A673 (cell line): ENCODE measurements at regions not wholly inside any gene's neighbourhood (a gene's known extent, or its start where the extent isn't known, plus 50 kb on each side); places are given as distances from the start of the nearest gene placed in this dataset.
A peak's percentile ranks its signal among the peaks of the same experiment; 100 is the strongest.
"Not testable (repeated sequence)": the region's sequence is repeated elsewhere in the genome, so short reads cannot be mapped to it uniquely, and the experiment has no call there.

Source experiments
- BruUV-seq: library from RNA; stranded (reverse); fragments of 400-500 nt; replicated peaks from 2 replicates; lab custom pipeline; 2021; lab: Mats Ljungman, UMichigan
- CTCF ChIA-PET: fragments of 300-600 bp; sonication (Branson Sonifier 250); formaldehyde crosslinking; loops from one replicate; lab custom pipeline; 2022; ENCODE audit warnings: antibody characterized with exemption; lab: Charles Lee
- POLR2A ChIA-PET: fragments of 300-600 bp; sonication (Branson Sonifier 250); formaldehyde crosslinking; loops from one replicate; lab custom pipeline; 2022; ENCODE audit warnings: antibody characterized with exemption; ENCODE audit not compliant: low non-redundant PET; lab: Charles Lee
- DNase-seq: peaks from one replicate; pipeline ENCODE4 v3.0.0-alpha.2; 2015; ENCODE audit warnings: low spot score
- H3K27ac ChIP-seq: fragments of 200-600 bp; sonication (generic); 2 replicates; pipeline ENCODE4 v1.5.1; 2016; ENCODE audit warnings: mixed run types, low read depth, mild to moderate bottlenecking, mixed read lengths, antibody characterized with exemption, low read length; ENCODE audit not compliant: poor library complexity, severe bottlenecking
- H3K27me3 ChIP-seq: fragments of 200-600 bp; sonication (generic); replicated peaks from 2 replicates; pipeline ENCODE4 v1.6.1; 2017; ENCODE audit warnings: mixed run types, low read depth, mild to moderate bottlenecking, mixed read lengths, antibody characterized with exemption, low read length; ENCODE audit not compliant: insufficient read depth, poor library complexity
- H3K36me3 ChIP-seq: fragments of 200-600 bp; sonication (generic); 2 replicates; pipeline ENCODE4 v1.6.1; 2016; ENCODE audit warnings: mixed run types, mild to moderate bottlenecking, mixed read lengths, antibody characterized with exemption, low read length; ENCODE audit not compliant: insufficient read depth, poor library complexity, severe bottlenecking
- H3K4me1 ChIP-seq: fragments of 200-600 bp; sonication (generic); 2 replicates; pipeline ENCODE4 v1.6.1; 2017; ENCODE audit warnings: mixed run types, mild to moderate bottlenecking, mixed read lengths, antibody characterized with exemption, low read length; ENCODE audit not compliant: insufficient read depth, poor library complexity, severe bottlenecking
- H3K4me3 ChIP-seq: fragments of 200-600 bp; sonication (generic); 2 replicates; pipeline ENCODE4 v1.5.1; 2016; ENCODE audit warnings: low read depth, mixed run types, mild to moderate bottlenecking, mixed read lengths, low read length; ENCODE audit not compliant: poor library complexity, severe bottlenecking
- H3K9me3 ChIP-seq: fragments of 200-600 bp; sonication (generic); 2 replicates; pipeline ENCODE4 v1.6.1; 2016; ENCODE audit warnings: mixed run types, low read depth, mild to moderate bottlenecking, mixed read lengths, antibody characterized with exemption, low read length; ENCODE audit not compliant: poor library complexity, severe bottlenecking
- intact Hi-C: fragments of 100-400 bp; cut with micrococcal nuclease; formaldehyde crosslinking; loops from one replicate; pipeline ENCODE4 v1.10.0; 2022; ENCODE audit not compliant: unreplicated experiment
- TF ChIP-seq, protein P1 (sequence below): fragments of 300-800, 200-600 bp; sonication (generic); conservative IDR thresholded peaks from 2 replicates; pipeline ENCODE4 v1.5.1; 2017; ENCODE audit warnings: low read depth, mild to moderate bottlenecking, antibody characterized with exemption, low read length, moderate library complexity, mixed read lengths

DNA sequence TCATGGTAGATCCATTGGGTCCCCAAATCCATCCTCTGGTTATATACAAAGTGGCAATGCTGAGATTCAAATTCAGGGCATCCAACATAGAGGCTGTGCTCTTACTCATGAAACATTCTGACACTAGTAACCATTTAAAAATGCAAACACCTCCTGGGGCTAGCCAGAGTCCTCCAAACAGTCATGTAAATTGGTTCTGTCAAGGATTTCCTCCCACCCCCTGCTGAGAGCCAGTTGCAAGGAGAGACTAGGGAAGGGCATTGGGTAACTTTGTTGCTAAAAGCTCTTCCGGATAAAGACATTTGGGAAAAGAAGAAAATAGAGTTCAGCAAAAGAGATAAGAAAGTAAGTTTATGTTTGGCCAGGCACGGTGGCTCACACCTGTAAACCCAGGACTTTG, 58.3 kb downstream of the ART5 start:
- H3K4me1 ChIP-seq, H3K27ac ChIP-seq, BruUV-seq, CTCF ChIA-PET, H3K27me3 ChIP-seq, H3K9me3 ChIP-seq, H3K36me3 ChIP-seq, H3K4me3 ChIP-seq, POLR2A ChIA-PET, intact Hi-C loops: not testable (repeated sequence)
- peak; percentile 57 for DNase-seq

DNA sequence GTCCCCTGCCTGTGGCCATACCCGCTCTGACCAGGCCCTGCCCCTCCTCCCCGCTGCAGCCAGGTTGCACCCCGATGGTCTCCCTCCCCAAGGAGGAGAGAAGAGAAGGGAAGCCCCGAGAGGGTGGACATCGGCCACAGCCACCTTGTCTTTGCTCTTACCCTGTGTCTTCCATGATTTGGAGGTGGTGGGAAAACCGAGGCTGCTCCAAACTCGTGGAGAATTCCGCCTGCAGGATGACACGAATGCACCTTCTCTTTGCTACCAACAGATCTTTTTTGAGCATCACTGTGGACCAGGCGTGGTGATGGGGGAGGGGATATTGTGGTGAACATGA, 60.4 kb downstream of the ART5 start:
- H3K4me1 ChIP-seq, H3K27ac ChIP-seq, H3K27me3 ChIP-seq, POLR2A ChIA-PET, H3K9me3 ChIP-seq, CTCF ChIA-PET, H3K4me3 ChIP-seq, DNase-seq, BruUV-seq, intact Hi-C loops, H3K36me3 ChIP-seq: not testable (repeated sequence)
- TF ChIP-seq, protein P1, sequence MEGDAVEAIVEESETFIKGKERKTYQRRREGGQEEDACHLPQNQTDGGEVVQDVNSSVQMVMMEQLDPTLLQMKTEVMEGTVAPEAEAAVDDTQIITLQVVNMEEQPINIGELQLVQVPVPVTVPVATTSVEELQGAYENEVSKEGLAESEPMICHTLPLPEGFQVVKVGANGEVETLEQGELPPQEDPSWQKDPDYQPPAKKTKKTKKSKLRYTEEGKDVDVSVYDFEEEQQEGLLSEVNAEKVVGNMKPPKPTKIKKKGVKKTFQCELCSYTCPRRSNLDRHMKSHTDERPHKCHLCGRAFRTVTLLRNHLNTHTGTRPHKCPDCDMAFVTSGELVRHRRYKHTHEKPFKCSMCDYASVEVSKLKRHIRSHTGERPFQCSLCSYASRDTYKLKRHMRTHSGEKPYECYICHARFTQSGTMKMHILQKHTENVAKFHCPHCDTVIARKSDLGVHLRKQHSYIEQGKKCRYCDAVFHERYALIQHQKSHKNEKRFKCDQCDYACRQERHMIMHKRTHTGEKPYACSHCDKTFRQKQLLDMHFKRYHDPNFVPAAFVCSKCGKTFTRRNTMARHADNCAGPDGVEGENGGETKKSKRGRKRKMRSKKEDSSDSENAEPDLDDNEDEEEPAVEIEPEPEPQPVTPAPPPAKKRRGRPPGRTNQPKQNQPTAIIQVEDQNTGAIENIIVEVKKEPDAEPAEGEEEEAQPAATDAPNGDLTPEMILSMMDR, result 0 out of 2 replicates have a peak, but pooled peaks have one; percentile 1

DNA sequence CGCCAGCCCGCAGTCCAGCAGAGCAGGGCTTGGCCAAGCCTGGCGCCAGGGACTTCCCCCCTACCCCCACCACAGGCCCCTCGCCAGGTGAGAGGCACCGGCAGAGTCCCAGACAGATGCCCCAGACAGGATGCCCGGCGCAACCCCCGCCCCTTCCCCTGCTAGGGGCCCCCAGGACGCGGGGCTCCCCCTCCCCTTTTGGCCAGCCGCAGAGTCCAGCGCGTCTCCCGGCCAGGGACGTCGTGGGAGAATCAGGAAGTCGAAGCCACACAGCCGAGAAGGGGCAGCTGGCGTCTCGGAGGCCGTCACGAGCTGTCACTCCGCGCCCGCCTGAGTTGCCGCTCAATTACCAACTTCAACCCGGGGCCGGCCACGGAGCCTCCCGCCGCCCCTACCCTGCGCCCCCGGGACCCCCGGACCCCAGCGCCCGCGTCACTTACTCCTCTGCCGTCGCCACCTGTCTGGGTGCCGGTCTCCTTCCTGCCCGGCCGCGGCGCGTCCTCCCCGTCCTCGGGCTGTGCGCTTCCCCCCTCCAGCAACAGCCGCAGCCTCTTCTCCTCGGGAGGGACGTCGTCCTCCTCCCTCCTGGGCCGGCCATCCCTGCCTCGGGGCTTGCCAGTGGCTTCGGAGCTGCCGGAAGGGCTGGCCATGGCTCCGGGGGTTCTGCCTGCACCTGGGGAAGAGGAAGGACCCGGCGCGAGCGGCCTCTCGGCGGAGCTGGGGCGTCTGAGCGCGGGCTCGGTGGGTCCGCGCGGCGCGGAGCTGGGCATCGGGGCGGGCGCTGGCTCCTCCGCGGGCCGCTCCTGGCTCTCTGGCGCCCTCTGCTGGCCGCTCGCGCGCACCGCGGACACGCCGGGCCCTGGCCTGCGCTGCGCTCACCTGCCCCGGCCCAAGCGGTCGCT, 61.1 kb downstream of the ART5 start:
- peak overlapping the region; percentile 34 for H3K4me3 ChIP-seq
- H3K36me3 ChIP-seq, H3K27ac ChIP-seq, intact Hi-C loops, CTCF ChIA-PET, BruUV-seq, H3K27me3 ChIP-seq, POLR2A ChIA-PET, H3K9me3 ChIP-seq, H3K4me1 ChIP-seq: not testable (repeated sequence)
- TF ChIP-seq, protein P1, result peak; percentile 46
- DNase-seq, result peak; percentile 29

DNA sequence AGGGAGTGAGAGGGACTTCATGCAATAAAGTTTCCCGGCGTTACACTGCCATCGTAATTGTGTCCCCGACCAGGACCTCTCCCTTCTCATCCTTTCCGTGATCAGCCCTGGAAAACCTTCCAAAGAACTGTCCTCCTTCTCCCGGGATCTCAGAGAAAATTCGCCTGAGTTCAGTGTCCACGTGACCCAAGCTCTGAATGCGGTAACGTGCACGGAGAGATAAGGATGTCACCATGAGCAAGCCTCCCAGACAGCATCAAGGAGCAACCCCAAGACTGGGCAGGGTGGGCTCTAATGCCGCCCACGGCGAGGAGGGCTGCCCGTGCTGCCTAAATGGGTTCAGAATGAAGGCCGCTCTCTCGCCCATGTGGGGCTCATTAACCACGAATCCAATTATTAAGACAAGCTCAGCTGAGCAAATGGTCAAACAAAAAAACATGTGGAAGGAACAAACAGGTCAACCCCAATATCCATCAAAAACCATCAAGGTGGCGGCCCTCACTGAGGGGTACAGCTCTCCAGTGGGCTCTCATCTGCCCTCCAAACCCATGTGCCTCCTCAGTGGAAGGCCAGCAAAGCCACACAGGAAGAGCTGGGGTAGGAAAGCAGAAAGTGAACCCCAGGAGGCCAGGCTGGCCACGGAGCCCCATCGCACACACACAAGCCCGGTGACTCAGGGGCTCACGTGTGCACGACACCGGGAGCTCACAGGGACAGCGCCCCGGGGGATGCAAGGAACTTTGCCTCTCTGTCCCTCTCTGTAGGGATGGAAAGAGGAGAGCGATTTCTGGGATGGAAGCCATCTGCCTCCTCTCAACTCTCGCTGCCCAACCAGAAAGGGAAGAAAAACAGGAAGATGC, 62.0 kb downstream of the ART5 start:
- H3K9me3 ChIP-seq, H3K27me3 ChIP-seq, H3K4me3 ChIP-seq, BruUV-seq, CTCF ChIA-PET, DNase-seq, POLR2A ChIA-PET, H3K4me1 ChIP-seq, H3K27ac ChIP-seq, intact Hi-C loops, H3K36me3 ChIP-seq: not testable (repeated sequence)

DNA sequence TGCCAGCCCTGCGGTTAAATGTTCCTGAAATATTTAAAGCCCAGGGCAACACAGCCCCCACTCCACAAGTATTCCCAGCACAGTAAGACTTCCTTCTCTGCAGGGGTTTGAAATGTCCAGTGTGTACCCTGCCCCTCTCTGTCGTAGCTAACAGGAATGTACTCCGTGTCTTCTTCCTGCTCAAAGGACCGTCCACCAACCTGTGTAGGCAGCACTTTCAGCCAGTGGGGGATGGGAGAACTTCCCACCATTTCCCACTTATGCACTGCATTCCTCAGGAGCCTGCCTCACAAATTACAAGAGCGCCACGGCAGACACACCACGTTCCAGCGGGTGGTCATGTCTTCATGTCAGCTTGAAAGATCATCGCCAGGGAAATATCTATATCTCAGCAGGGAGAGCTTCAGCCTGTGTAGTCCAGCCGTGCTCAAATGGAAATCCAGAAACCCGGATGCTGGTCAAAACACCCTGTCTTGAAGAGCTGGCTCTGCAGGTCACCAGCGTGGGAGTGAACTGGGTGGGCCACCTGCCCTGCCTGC, 65.7 kb downstream of the ART5 start:
- H3K27ac ChIP-seq, POLR2A ChIA-PET, H3K36me3 ChIP-seq, BruUV-seq, intact Hi-C loops, H3K4me3 ChIP-seq, DNase-seq, CTCF ChIA-PET, H3K9me3 ChIP-seq, H3K4me1 ChIP-seq, H3K27me3 ChIP-seq: not testable (repeated sequence)
